Trophoblast cell (in vitro differentiated cells and primary cell): ENCODE measurements at regions not wholly inside any gene's neighbourhood (a gene's known extent, or its start where the extent isn't known, plus 50 kb on each side); places are given as distances from the start of the nearest gene placed in this dataset.
A peak's percentile ranks its signal among the peaks of the same experiment; 100 is the strongest.

Experiments used
- DNase-seq, 2 donors: peaks; one replicate each; pipeline ENCODE4 v3.0.0-alpha.2; 2016
- H2AFZ ChIP-seq: 2 replicates; pipeline ENCODE4 v1.6.1; 2013; ENCODE audit warnings: low read length, moderate library complexity, mild to moderate bottlenecking; ENCODE audit not compliant: insufficient read depth, poor library complexity
- H2AK5ac ChIP-seq: 2 replicates; pipeline ENCODE4 v1.6.1; 2013; ENCODE audit warnings: mild to moderate bottlenecking, low read length
- H2BK120ac ChIP-seq: 2 replicates; pipeline ENCODE4 v1.6.1; 2013; ENCODE audit warnings: low read length, mild to moderate bottlenecking, moderate library complexity; ENCODE audit not compliant: insufficient read depth, poor library complexity
- H2BK12ac ChIP-seq: 2 replicates; pipeline ENCODE4 v1.6.1; 2013; ENCODE audit warnings: mild to moderate bottlenecking, low read length, moderate library complexity
- H2BK5ac ChIP-seq: 2 replicates; pipeline ENCODE4 v1.6.1; 2013; ENCODE audit warnings: low read length, low read depth, moderate library complexity, mild to moderate bottlenecking; ENCODE audit not compliant: poor library complexity
- H3K14ac ChIP-seq: 2 replicates; pipeline ENCODE4 v1.6.1; 2013; ENCODE audit warnings: mild to moderate bottlenecking, low read length
- H3K18ac ChIP-seq: 2 replicates; pipeline ENCODE4 v1.6.1; 2013; ENCODE audit warnings: mild to moderate bottlenecking, low read length
- H3K23ac ChIP-seq: 2 replicates; pipeline ENCODE4 v1.6.1; 2013; ENCODE audit warnings: low read length
- H3K27ac ChIP-seq: 2 replicates; pipeline ENCODE4 v1.5.1; 2013; ENCODE audit warnings: low read depth, mild to moderate bottlenecking, inconsistent platforms, low read length, moderate library complexity
- H3K27me3 ChIP-seq: 2 replicates; pipeline ENCODE4 v1.6.1; 2013; ENCODE audit warnings: inconsistent platforms, mild to moderate bottlenecking, low read length, moderate library complexity; ENCODE audit not compliant: insufficient read depth
- H3K36me3 ChIP-seq, 2 experiments: 1 replicate in 1 of 2; 2 replicates in 1 of 2; pipeline ENCODE4 v1.6.1; 2013; ENCODE audit warnings: low read length in 2 of 2, mild to moderate bottlenecking in 2 of 2, moderate library complexity in 1 of 2; ENCODE audit not compliant: insufficient read depth in 2 of 2, control insufficient read depth in 1 of 2
- H3K4ac ChIP-seq: 2 replicates; pipeline ENCODE4 v1.6.1; 2013; ENCODE audit warnings: low read depth, mild to moderate bottlenecking, low read length, moderate library complexity
- H3K4me1 ChIP-seq, 2 experiments: 1 replicate in 1 of 2; 2 replicates in 1 of 2; pipeline ENCODE4 v1.6.1; 2013; ENCODE audit warnings: low read length in 2 of 2, mild to moderate bottlenecking in 2 of 2, moderate library complexity in 1 of 2; ENCODE audit not compliant: insufficient read depth in 2 of 2, control insufficient read depth in 1 of 2
- H3K4me2 ChIP-seq: 2 replicates; pipeline ENCODE4 v1.6.1; 2013; ENCODE audit warnings: inconsistent platforms, mild to moderate bottlenecking, low read length, moderate library complexity
- H3K4me3 ChIP-seq: 2 replicates; pipeline ENCODE4 v1.5.1; 2013; ENCODE audit warnings: mild to moderate bottlenecking, low read depth, low read length, inconsistent platforms
- H3K79me1 ChIP-seq: one replicate; pipeline ENCODE4 v1.6.1; 2013; ENCODE audit warnings: low read length
- H3K79me2 ChIP-seq: 2 replicates; pipeline ENCODE4 v1.6.1; 2013; ENCODE audit warnings: low read length, mild to moderate bottlenecking; ENCODE audit not compliant: control insufficient read depth, insufficient read depth, poor library complexity
- H3K9ac ChIP-seq: 2 replicates; pipeline ENCODE4 v1.6.1; 2013; ENCODE audit warnings: mild to moderate bottlenecking, low read length
- H3K9me3 ChIP-seq: 2 replicates; pipeline ENCODE4 v1.6.1; 2013; ENCODE audit warnings: low read depth, mild to moderate bottlenecking, control low read depth, inconsistent platforms, low read length; ENCODE audit not compliant: insufficient read depth
- H4K12ac ChIP-seq: 2 replicates; pipeline ENCODE4 v1.6.1; 2013; ENCODE audit warnings: low read depth, mild to moderate bottlenecking, low read length, moderate library complexity
- H4K8ac ChIP-seq: 2 replicates; pipeline ENCODE4 v1.6.1; 2013; ENCODE audit warnings: low read depth, mild to moderate bottlenecking, low read length, moderate library complexity
- H4K91ac ChIP-seq: one replicate; pipeline ENCODE4 v1.6.1; 2013; ENCODE audit warnings: low read depth, mild to moderate bottlenecking, low read length, moderate library complexity
- WGBS: extraction: QIAGEN DNeasy Blood & Tissue Kit; methylation state at CpG from one replicate; pipeline ENCODE4 v1.1.7; 2013; ENCODE audit warnings: missing lambda C conversion rate; ENCODE audit not compliant: insufficient read length, insufficient coverage; ENCODE audit errors: extremely low coverage; 5-methylcytosine and 5-hydroxymethylcytosine counted together

DNA sequence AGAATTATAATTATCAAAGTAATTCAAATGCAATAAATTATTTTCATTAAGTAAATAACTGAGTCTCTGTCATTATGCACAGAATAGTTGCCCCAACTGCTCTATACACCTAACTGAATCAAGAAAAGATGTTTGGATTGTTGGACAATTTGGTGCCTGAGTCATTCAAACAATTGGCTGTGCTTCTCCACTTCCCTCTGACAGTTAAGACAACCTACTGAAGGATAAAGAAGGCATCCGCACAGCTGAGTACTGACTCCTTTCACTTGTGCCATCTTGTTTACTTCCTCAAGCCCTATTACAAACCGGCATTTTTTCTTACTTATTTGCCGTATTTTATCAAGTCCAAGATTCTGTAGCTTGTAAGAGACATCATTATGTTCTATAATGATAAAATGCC is 110.6 kb upstream of the C1QTNF7 start:
- no peak overlapping the region for H2AFZ ChIP-seq
- H4K8ac ChIP-seq = no peak overlapping the region
- H4K91ac ChIP-seq = no peak overlapping the region
- H3K79me1 ChIP-seq = no peaks in the 10 kb centered on the region
- H4K12ac ChIP-seq = no peak overlapping the region
- H2BK120ac ChIP-seq = no peak overlapping the region
- peak in 1 of 2 donors; percentile 30 for DNase-seq
- H2BK12ac ChIP-seq = no peak overlapping the region
- WGBS = no CpG with 5 or more reads among the region's 3 CpGs
- H3K79me2 ChIP-seq = no peaks in the 10 kb centered on the region
- H3K4me1 ChIP-seq = peaks cover 0 to 2% of the 10 kb centered on the region in 2 experiments
- no peak overlapping the region for H3K23ac ChIP-seq
- no peaks in the 10 kb centered on the region for H3K9me3 ChIP-seq
- H2AK5ac ChIP-seq = no peak overlapping the region
- H3K4me3 ChIP-seq = no peak overlapping the region
- H3K27ac ChIP-seq = no peak overlapping the region
- no peak overlapping the region for H3K18ac ChIP-seq
- no peak overlapping the region for H3K4ac ChIP-seq
- no peak overlapping the region for H3K4me2 ChIP-seq
- H3K36me3 ChIP-seq = no peaks in the 10 kb centered on the region
- H3K14ac ChIP-seq = no peak overlapping the region
- no peak overlapping the region for H2BK5ac ChIP-seq
- no peak overlapping the region for H3K9ac ChIP-seq
- H3K27me3 ChIP-seq = no peaks in the 10 kb centered on the region

DNA sequence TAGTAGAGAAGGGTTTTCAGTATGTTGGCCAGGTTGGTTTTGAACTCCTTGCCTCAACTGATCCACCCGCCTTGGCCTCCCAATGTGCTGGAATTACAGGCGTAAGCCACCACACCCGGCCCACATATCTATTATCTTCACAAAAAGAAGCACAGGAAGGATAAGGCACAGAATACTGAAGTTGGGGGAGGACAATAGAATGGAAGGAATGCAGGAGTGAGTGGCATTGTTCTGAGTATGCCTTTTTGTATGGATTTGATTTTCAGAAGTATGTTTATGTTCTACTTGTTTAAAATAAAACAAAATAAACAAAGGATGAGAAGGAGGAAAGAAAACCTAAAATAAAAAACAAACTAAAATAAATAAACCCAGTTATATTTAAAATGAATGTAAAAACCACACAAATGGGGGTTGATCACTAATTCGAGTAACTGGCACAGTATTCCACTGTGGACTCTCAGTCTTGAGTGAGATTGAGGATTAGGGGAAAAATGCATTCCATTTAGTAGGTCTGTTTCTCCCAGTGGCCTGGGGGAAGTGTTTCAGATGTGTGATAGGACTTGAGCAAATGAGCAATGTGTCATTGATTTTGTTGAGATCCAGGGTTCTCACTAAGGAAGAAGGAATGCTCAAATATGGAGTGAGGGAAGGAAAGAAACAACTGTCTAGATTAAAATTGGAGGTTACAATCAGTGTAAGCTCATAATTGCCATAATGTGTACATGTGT is 109.0 kb upstream of the C1QTNF7 start:
- no peak overlapping the region for H2BK5ac ChIP-seq
- peak; percentile 77 to 93 for DNase-seq
- no peak overlapping the region for H4K8ac ChIP-seq
- no peak overlapping the region for H3K9ac ChIP-seq
- no peak overlapping the region for H3K14ac ChIP-seq
- WGBS = no CpG with 5 or more reads among the region's 4 CpGs
- no peak overlapping the region for H4K91ac ChIP-seq
- H3K27ac ChIP-seq = peak overlapping the region; percentile 81
- peak overlapping the region; percentile 65 for H2BK12ac ChIP-seq
- no peak overlapping the region for H3K4ac ChIP-seq
- H3K27me3 ChIP-seq = no peaks in the 10 kb centered on the region
- no peak overlapping the region for H3K4me2 ChIP-seq
- no peak overlapping the region for H3K4me3 ChIP-seq
- no peaks in the 10 kb centered on the region for H3K9me3 ChIP-seq
- H3K79me1 ChIP-seq = no peaks in the 10 kb centered on the region
- no peak overlapping the region for H3K18ac ChIP-seq
- no peaks in the 10 kb centered on the region for H3K36me3 ChIP-seq
- H3K79me2 ChIP-seq = no peaks in the 10 kb centered on the region
- no peak overlapping the region for H4K12ac ChIP-seq
- H3K23ac ChIP-seq = no peak overlapping the region
- no peak overlapping the region for H2AFZ ChIP-seq
- no peak overlapping the region for H2AK5ac ChIP-seq
- peaks cover 0 to 2% of the 10 kb centered on the region in 2 experiments for H3K4me1 ChIP-seq
- H2BK120ac ChIP-seq = no peak overlapping the region

DNA sequence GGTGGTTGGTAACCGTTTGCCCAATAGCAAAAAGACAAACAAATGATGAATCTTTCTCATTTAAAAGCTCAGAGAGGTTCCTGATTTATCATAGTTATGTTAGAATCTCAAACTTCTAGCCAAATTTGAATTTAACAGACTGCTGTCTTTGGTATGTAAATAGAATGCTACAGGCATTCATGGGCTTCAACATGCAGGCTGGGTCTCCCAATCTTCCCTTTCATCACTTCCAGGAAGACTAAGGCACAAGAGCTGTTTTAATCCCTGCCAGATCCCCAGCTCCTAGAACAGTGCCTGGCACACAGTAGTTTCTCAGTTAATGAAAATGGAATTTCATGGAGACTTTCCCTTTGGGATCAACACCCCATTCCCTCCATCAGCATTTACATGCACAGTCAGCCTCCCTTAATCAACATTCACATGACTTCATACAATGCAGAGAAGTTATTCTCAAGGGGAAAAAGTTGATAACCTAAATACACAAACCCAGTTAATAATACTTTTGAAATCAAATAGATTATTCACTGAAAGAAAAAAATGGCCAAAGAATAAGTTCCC is 107.6 kb upstream of the C1QTNF7 start:
- H3K4ac ChIP-seq = no peak overlapping the region
- H3K27me3 ChIP-seq = no peaks in the 10 kb centered on the region
- no CpG with 5 or more reads among the region's 1 CpG for WGBS
- no peak overlapping the region for H3K23ac ChIP-seq
- no peaks in the 10 kb centered on the region for H3K79me2 ChIP-seq
- no peak overlapping the region for H2AFZ ChIP-seq
- H3K9ac ChIP-seq = no peak overlapping the region
- H2AK5ac ChIP-seq = no peak overlapping the region
- H2BK120ac ChIP-seq = no peak overlapping the region
- no peak overlapping the region for H4K12ac ChIP-seq
- peaks cover 0 to 2% of the 10 kb centered on the region in 2 experiments for H3K4me1 ChIP-seq
- no peak overlapping the region for H2BK12ac ChIP-seq
- H4K8ac ChIP-seq = no peak overlapping the region
- no peaks in the 10 kb centered on the region for H3K9me3 ChIP-seq
- no peak overlapping the region for H3K14ac ChIP-seq
- H3K36me3 ChIP-seq = no peaks in the 10 kb centered on the region
- H3K4me2 ChIP-seq = no peak overlapping the region
- no peaks in the 10 kb centered on the region for H3K79me1 ChIP-seq
- H2BK5ac ChIP-seq = no peak overlapping the region
- peak in 1 of 2 donors; percentile 53 for DNase-seq
- no peak overlapping the region for H3K27ac ChIP-seq
- H3K18ac ChIP-seq = no peak overlapping the region
- H3K4me3 ChIP-seq = no peak overlapping the region
- H4K91ac ChIP-seq = no peak overlapping the region

DNA sequence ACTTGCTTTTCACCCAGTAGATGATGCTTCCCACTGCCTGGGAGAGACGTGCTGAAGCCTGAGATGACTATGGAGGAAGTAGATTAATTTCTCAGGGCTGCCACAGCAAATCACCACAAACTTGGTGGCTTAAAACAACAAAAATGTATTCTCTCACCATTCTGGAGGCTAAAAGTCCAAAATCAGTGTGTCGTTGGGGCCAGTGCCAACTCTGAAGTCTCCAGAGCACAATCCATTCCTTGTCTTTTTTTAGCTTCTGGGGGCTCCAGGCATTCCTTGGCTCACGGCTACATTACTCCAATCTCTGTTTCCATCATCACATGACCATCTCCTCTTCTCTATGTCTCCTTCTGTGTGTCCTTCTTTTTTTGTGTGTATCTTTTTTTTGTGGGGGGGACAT is 105.8 kb upstream of the C1QTNF7 start:
- Histone ChIP-seq H3K9me3 (no peaks in the 10 kb centered on the region), H3K23ac (no peak overlapping the region), H4K12ac (no peak overlapping the region), H3K4me1 (peaks cover 0 to 2% of the 10 kb centered on the region in 2 experiments), H2AFZ (no peak overlapping the region), H3K14ac (no peak overlapping the region), H3K36me3 (no peaks in the 10 kb centered on the region), H2BK5ac (no peak overlapping the region), H2AK5ac (no peak overlapping the region), H3K9ac (no peak overlapping the region), H3K4ac (no peak overlapping the region), H3K27me3 (no peaks in the 10 kb centered on the region), H2BK120ac (no peak overlapping the region), H3K79me2 (no peaks in the 10 kb centered on the region), H3K4me3 (no peak overlapping the region), H3K4me2 (no peak overlapping the region), H4K91ac (no peak overlapping the region), H3K18ac (no peak overlapping the region), H2BK12ac (no peak overlapping the region), H3K27ac (no peak overlapping the region), H4K8ac (no peak overlapping the region), H3K79me1 (no peaks in the 10 kb centered on the region)
- DNase-seq = no peak
- WGBS = no CpG with 5 or more reads among the region's 3 CpGs
